PC-3 (cell line): ENCODE measurements at regions not wholly inside any gene's neighbourhood (a gene's known extent, or its start where the extent isn't known, plus 50 kb on each side); places are given as distances from the start of the nearest gene placed in this dataset.

Source experiments
- ATAC-seq: fragments of 200-7000 bp; cut with Tn5 transposase; 2 replicates; pipeline ENCODE4 v1.9.1; 2020; ENCODE audit warnings: mild to moderate bottlenecking, moderate library complexity
- BruUV-seq: library from RNA; stranded (reverse); fragments of 400-500 nt; replicated peaks from 2 replicates; lab custom pipeline; 2021; lab: Mats Ljungman, UMichigan
- CTCF ChIA-PET: fragments of 300-600 bp; sonication (Branson Sonifier 250); formaldehyde crosslinking; loops from one replicate; lab custom pipeline; 2022; ENCODE audit warnings: antibody characterized with exemption; lab: Charles Lee
- POLR2A ChIA-PET: fragments of 300-600 bp; sonication (Branson Sonifier 250); formaldehyde crosslinking; loops from one replicate; lab custom pipeline; 2022; ENCODE audit warnings: antibody characterized with exemption; ENCODE audit not compliant: unreplicated experiment; lab: Charles Lee
- DNase-seq: peaks from one replicate; pipeline ENCODE4 v3.0.0-alpha.2; 2015
- H2AFZ ChIP-seq: fragments of 300-600 bp; sonication (generic); 2 replicates; pipeline ENCODE4 v1.6.0; 2016; ENCODE audit warnings: antibody characterized with exemption, low read length
- H3F3A ChIP-seq: fragments of 300-600 bp; sonication (generic); one replicate; pipeline ENCODE4 v1.6.0; 2017; ENCODE audit warnings: antibody characterized with exemption, low read length, control low read depth, mild to moderate bottlenecking; ENCODE audit not compliant: unreplicated experiment
- H3K27ac ChIP-seq: fragments of 300-600 bp; sonication (generic); 2 replicates; pipeline ENCODE4 v1.5.1; 2016; ENCODE audit warnings: mild to moderate bottlenecking, low read length
- H3K27me3 ChIP-seq: fragments of 300-600 bp; sonication (generic); 2 replicates; pipeline ENCODE4 v1.6.1; 2016; ENCODE audit warnings: low read length, mixed read lengths
- H3K36me3 ChIP-seq: fragments of 300-600 bp; sonication (generic); 2 replicates; pipeline ENCODE4 v1.6.1; 2016; ENCODE audit warnings: low read depth, mixed run types, low read length, mixed read lengths
- H3K4me1 ChIP-seq: fragments of 300-600 bp; sonication (generic); 2 replicates; pipeline ENCODE4 v1.5.1; 2016; ENCODE audit warnings: low read length; ENCODE audit not compliant: insufficient read depth
- H3K4me2 ChIP-seq: fragments of 300-600 bp; sonication (generic); 2 replicates; pipeline ENCODE4 v1.6.0; 2016; ENCODE audit warnings: low read length
- H3K4me3 ChIP-seq: fragments of 300-600 bp; sonication (generic); 2 replicates; pipeline ENCODE4 v1.5.1; 2016; ENCODE audit warnings: mild to moderate bottlenecking, low read length, mixed read lengths
- H3K79me2 ChIP-seq: fragments of 300-600 bp; sonication (generic); 2 replicates; pipeline ENCODE4 v1.6.1; 2017; ENCODE audit warnings: low read length, mixed read lengths
- H3K9ac ChIP-seq: fragments of 300-600 bp; sonication (generic); 2 replicates; pipeline ENCODE4 v1.6.0; 2016; ENCODE audit warnings: mild to moderate bottlenecking, low read length
- H3K9me2 ChIP-seq: fragments of 300-600 bp; sonication (generic); replicated peaks from 2 replicates; pipeline ENCODE4 v1.6.1; 2016; ENCODE audit warnings: mixed run types, low read length, mixed read lengths
- H3K9me3 ChIP-seq: fragments of 300-600 bp; sonication (generic); 2 replicates; pipeline ENCODE4 v1.6.1; 2016; ENCODE audit warnings: low read length, mixed read lengths
- H4K20me1 ChIP-seq: fragments of 300-600 bp; sonication (generic); 2 replicates; pipeline ENCODE4 v1.6.1; 2016; ENCODE audit warnings: low read length, mixed read lengths
- CTCF ChIP-seq: fragments of 300-600 bp; sonication (generic); conservative IDR thresholded peaks from 2 replicates; pipeline ENCODE4 v1.5.1; 2017; ENCODE audit warnings: antibody characterized with exemption, low read depth, mild to moderate bottlenecking, low read length
- EZH2 ChIP-seq: fragments of 300-600 bp; sonication (generic); IDR thresholded peaks from one replicate; pipeline ENCODE4 v1.6.1; 2017; ENCODE audit warnings: antibody characterized with exemption, mild to moderate bottlenecking, low read length; ENCODE audit not compliant: unreplicated experiment
- EZH2phosphoT487 ChIP-seq: fragments of 300-600 bp; sonication (generic); IDR thresholded peaks from 2 replicates; pipeline ENCODE4 v1.6.1; 2018; ENCODE audit warnings: mild to moderate bottlenecking, antibody characterized with exemption, low read length, borderline replicate concordance
- intact Hi-C: fragments of 100-400 bp; cut with micrococcal nuclease; formaldehyde crosslinking; loops from 2 replicates; pipeline ENCODE4 v1.9.0; 2023

GRCh38 chr3:193812791-193813500 lies 219.9 kb downstream of the OPA1 start:
- ATAC-seq = no peak
- Histone ChIP-seq H3K27me3 (no peaks in the 10 kb centered on the region), H3K27ac (no peak overlapping the region), H3K4me3 (no peak overlapping the region), H3K4me1 (no peaks in the 10 kb centered on the region), H2AFZ (no peak overlapping the region), H4K20me1 (no peaks in the 10 kb centered on the region), H3K36me3 (no peaks in the 10 kb centered on the region), H3K9me3 (no peaks in the 10 kb centered on the region), H3K9me2 (no peaks in the 10 kb centered on the region), H3K4me2 (no peak overlapping the region), H3K79me2 (no peaks in the 10 kb centered on the region), H3K9ac (no peak overlapping the region), H3F3A (no peaks in the 10 kb centered on the region)
- TF ChIP-seq CTCF (no peak), EZH2 (no peak), EZH2phosphoT487 (no peak)
- DNase-seq = no peak
- ChIA-PET CTCF (no interaction called here), POLR2A (no interaction called here)
- no TSS peak for BruUV-seq
- intact Hi-C loops = no loop called here

- ATAC-seq (no peak), DNase-seq (no peak)
- TF ChIP-seq EZH2 (no peak), EZH2phosphoT487 (no peak), CTCF (no peak)
- Histone ChIP-seq H3K4me3 (no peak overlapping the region), H3K9me3 (no peaks in the 10 kb centered on the region), H3K36me3 (no peaks in the 10 kb centered on the region), H3K4me1 (no peaks in the 10 kb centered on the region), H4K20me1 (no peaks in the 10 kb centered on the region), H3K27me3 (no peaks in the 10 kb centered on the region), H2AFZ (no peak overlapping the region), H3F3A (no peaks in the 10 kb centered on the region), H3K79me2 (no peaks in the 10 kb centered on the region), H3K9me2 (no peaks in the 10 kb centered on the region), H3K9ac (no peak overlapping the region), H3K4me2 (no peak overlapping the region), H3K27ac (no peak overlapping the region)
- intact Hi-C loops = no loop called here
- CTCF ChIA-PET = no interaction called here
- no TSS peak for BruUV-seq
- POLR2A ChIA-PET = no interaction called here
Measured at GRCh38 chr3:193813501-193813830, 220.5 kb downstream of the OPA1 start.

- H3K36me3 ChIP-seq = no peaks in the 10 kb centered on the region
- TF ChIP-seq EZH2phosphoT487 = no peak
- TF ChIP-seq EZH2 = no peak
- no peak for TF ChIP-seq CTCF
- no peak overlapping the region for H3K27ac ChIP-seq
- ATAC-seq (no peak), DNase-seq (no peak)
- BruUV-seq = no TSS peak
- H3K79me2 ChIP-seq = no peaks in the 10 kb centered on the region
- no peaks in the 10 kb centered on the region for H3K27me3 ChIP-seq
- no peak overlapping the region for H2AFZ ChIP-seq
- no peaks in the 10 kb centered on the region for H3F3A ChIP-seq
- H3K9me2 ChIP-seq = no peaks in the 10 kb centered on the region
- no peak overlapping the region for H3K9ac ChIP-seq
- H3K9me3 ChIP-seq = no peaks in the 10 kb centered on the region
- ChIA-PET POLR2A (no interaction called here), CTCF (no interaction called here)
- intact Hi-C loops = no loop called here
- H3K4me2 ChIP-seq = no peak overlapping the region
- H4K20me1 ChIP-seq = no peaks in the 10 kb centered on the region
- H3K4me1 ChIP-seq = no peaks in the 10 kb centered on the region
- H3K4me3 ChIP-seq = no peak overlapping the region
Measured at GRCh38 chr3:193814166-193814892, 221.3 kb downstream of the OPA1 start.
